Liver (tissue), 3 donors: ENCODE measurements at regions not wholly inside any gene's neighbourhood (a gene's known extent, or its start where the extent isn't known, plus 50 kb on each side); places are given as distances from the start of the nearest gene placed in this dataset.
"Not testable (repeated sequence)": the region's sequence is repeated elsewhere in the genome, so short reads cannot be mapped to it uniquely, and the experiment has no call there.

Experiments
- EGR1 ChIP-seq, 2 donors: IDR thresholded peaks; 2 replicates each; pipeline ENCODE4 v1.6.1; 2016 to 2018; ENCODE audit warnings: antibody characterized with exemption in 2 of 2, low read depth in 2 of 2
- FOXA1 ChIP-seq: IDR thresholded peaks from 2 replicates; pipeline ENCODE4 v1.6.1; 2016; ENCODE audit warnings: antibody characterized with exemption
- GABPA ChIP-seq, 2 donors: IDR thresholded peaks in 1 of 2; conservative IDR thresholded peaks in 1 of 2; 2 replicates each; pipeline ENCODE4 v1.6.1; 2016; ENCODE audit warnings: antibody characterized with exemption in 2 of 2, mild to moderate bottlenecking in 1 of 2, moderate library complexity in 1 of 2
- JUND ChIP-seq, 2 donors: IDR thresholded peaks; 2 replicates each; pipeline ENCODE4 v1.6.1; 2016; ENCODE audit warnings: antibody characterized with exemption in 2 of 2
- MAX ChIP-seq: IDR thresholded peaks from 2 replicates; pipeline ENCODE4 v1.6.1; 2016; ENCODE audit warnings: antibody characterized with exemption
- NR2F2 ChIP-seq: IDR thresholded peaks from 2 replicates; pipeline ENCODE4 v1.6.1; 2016; ENCODE audit warnings: antibody characterized with exemption
- RAD21 ChIP-seq, 2 donors: IDR thresholded peaks; 2 replicates each; pipeline ENCODE4 v1.6.1; 2016; ENCODE audit warnings: antibody characterized with exemption in 2 of 2, mild to moderate bottlenecking in 2 of 2
- TAF1 ChIP-seq: conservative IDR thresholded peaks from 2 replicates; pipeline ENCODE4 v1.6.1; 2016; ENCODE audit warnings: antibody characterized with exemption, mild to moderate bottlenecking
- YY1 ChIP-seq: IDR thresholded peaks from 2 replicates; pipeline ENCODE4 v1.6.1; 2016; ENCODE audit warnings: antibody characterized with exemption, mild to moderate bottlenecking
- TF ChIP-seq, protein P1 (sequence below): fragments of 150-350 bp; IDR thresholded peaks from 2 replicates; pipeline ENCODE4 v1.5.1; 2017; ENCODE audit warnings: improper control_type of control experiment, low read depth, low read length; ENCODE audit not compliant: missing input control
- TF ChIP-seq, protein P2 (sequence below): IDR thresholded peaks from 2 replicates; pipeline ENCODE4 v1.6.1; 2016; ENCODE audit warnings: antibody characterized with exemption, mild to moderate bottlenecking
- TF ChIP-seq, protein P3 (sequence below): IDR thresholded peaks from 2 replicates; pipeline ENCODE4 v1.6.1; 2016; ENCODE audit warnings: antibody characterized with exemption
- donor health status: healthy.
- donor health status: healthy.

DNA sequence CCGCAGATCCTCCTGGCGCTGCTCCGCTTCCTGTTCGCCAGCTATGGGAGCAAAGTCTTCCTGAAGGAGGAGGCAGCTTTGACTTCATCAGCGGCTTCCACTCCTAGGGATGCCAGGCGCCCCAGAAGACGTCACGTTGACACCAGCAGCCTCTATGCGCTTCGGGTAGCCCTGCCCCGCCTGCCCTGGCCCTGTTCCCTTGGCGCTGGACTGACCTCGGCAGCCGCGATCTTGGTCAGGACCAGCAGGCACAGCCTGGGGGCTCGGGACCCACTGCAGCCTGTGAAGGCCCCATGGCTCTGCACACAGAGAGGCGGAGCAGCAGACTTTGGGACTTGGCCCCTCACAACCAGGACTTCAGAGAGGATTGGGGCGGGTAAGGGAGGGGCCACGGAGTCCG lies 957.8 kb downstream of the RPIA start:
- TF ChIP-seq GABPA (IDR thresholded peaks at IDR 0.05 in 1 of 2, conservative IDR thresholded peaks at IDR 0.05 in 1 of 2); EGR1 (IDR thresholded peaks at IDR 0.05; ENCODE audit: low read depth in 2 of 2); TAF1; NR2F2; YY1; JUND (IDR thresholded peaks at IDR 0.05); RAD21 (IDR thresholded peaks at IDR 0.05); FOXA1; MAX: not testable (repeated sequence)
- TF ChIP-seq, protein P1, sequence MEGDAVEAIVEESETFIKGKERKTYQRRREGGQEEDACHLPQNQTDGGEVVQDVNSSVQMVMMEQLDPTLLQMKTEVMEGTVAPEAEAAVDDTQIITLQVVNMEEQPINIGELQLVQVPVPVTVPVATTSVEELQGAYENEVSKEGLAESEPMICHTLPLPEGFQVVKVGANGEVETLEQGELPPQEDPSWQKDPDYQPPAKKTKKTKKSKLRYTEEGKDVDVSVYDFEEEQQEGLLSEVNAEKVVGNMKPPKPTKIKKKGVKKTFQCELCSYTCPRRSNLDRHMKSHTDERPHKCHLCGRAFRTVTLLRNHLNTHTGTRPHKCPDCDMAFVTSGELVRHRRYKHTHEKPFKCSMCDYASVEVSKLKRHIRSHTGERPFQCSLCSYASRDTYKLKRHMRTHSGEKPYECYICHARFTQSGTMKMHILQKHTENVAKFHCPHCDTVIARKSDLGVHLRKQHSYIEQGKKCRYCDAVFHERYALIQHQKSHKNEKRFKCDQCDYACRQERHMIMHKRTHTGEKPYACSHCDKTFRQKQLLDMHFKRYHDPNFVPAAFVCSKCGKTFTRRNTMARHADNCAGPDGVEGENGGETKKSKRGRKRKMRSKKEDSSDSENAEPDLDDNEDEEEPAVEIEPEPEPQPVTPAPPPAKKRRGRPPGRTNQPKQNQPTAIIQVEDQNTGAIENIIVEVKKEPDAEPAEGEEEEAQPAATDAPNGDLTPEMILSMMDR: not testable (repeated sequence)
- TF ChIP-seq, protein P2, sequence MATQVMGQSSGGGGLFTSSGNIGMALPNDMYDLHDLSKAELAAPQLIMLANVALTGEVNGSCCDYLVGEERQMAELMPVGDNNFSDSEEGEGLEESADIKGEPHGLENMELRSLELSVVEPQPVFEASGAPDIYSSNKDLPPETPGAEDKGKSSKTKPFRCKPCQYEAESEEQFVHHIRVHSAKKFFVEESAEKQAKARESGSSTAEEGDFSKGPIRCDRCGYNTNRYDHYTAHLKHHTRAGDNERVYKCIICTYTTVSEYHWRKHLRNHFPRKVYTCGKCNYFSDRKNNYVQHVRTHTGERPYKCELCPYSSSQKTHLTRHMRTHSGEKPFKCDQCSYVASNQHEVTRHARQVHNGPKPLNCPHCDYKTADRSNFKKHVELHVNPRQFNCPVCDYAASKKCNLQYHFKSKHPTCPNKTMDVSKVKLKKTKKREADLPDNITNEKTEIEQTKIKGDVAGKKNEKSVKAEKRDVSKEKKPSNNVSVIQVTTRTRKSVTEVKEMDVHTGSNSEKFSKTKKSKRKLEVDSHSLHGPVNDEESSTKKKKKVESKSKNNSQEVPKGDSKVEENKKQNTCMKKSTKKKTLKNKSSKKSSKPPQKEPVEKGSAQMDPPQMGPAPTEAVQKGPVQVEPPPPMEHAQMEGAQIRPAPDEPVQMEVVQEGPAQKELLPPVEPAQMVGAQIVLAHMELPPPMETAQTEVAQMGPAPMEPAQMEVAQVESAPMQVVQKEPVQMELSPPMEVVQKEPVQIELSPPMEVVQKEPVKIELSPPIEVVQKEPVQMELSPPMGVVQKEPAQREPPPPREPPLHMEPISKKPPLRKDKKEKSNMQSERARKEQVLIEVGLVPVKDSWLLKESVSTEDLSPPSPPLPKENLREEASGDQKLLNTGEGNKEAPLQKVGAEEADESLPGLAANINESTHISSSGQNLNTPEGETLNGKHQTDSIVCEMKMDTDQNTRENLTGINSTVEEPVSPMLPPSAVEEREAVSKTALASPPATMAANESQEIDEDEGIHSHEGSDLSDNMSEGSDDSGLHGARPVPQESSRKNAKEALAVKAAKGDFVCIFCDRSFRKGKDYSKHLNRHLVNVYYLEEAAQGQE: not testable (repeated sequence)
- TF ChIP-seq, protein P3, sequence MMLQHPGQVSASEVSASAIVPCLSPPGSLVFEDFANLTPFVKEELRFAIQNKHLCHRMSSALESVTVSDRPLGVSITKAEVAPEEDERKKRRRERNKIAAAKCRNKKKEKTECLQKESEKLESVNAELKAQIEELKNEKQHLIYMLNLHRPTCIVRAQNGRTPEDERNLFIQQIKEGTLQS: not testable (repeated sequence)
